Left ventricle myocardium inferior (tissue), 1 donor: ENCODE measurements at regions not wholly inside any gene's neighbourhood (a gene's known extent, or its start where the extent isn't known, plus 50 kb on each side); places are given as distances from the start of the nearest gene placed in this dataset.
"Not testable (repeated sequence)": the region's sequence is repeated elsewhere in the genome, so short reads cannot be mapped to it uniquely, and the experiment has no call there.

Experiments
- DNase-seq: peaks from one replicate; pipeline ENCODE4 v3.0.0-alpha.2; 2020
- H3K27ac ChIP-seq: fragments of 200-600 bp; replicated peaks from 2 replicates; pipeline ENCODE4 v1.8.0; 2021
- H3K27me3 ChIP-seq: fragments of 200-600 bp; 2 replicates; pipeline ENCODE4 v1.8.0; 2021; ENCODE audit warnings: low read depth
- H3K36me3 ChIP-seq: fragments of 200-600 bp; 2 replicates; pipeline ENCODE4 v1.8.0; 2021
- H3K4me1 ChIP-seq: fragments of 200-600 bp; 2 replicates; pipeline ENCODE4 v1.8.0; 2021
- H3K4me3 ChIP-seq: fragments of 200-600 bp; 2 replicates; pipeline ENCODE4 v1.8.0; 2021; ENCODE audit warnings: mild to moderate bottlenecking, moderate library complexity
- H3K9me3 ChIP-seq: fragments of 200-600 bp; replicated peaks from 2 replicates; pipeline ENCODE4 v1.8.0; 2021
- intact Hi-C: fragments of 100-400 bp; cut with micrococcal nuclease; formaldehyde crosslinking; loops from one replicate; pipeline ENCODE4 v1.11.0; 2022
- TF ChIP-seq, protein P1 (sequence below): fragments of 200-600 bp; IDR thresholded peaks from 2 replicates; pipeline ENCODE4 v1.8.0; 2021; ENCODE audit warnings: antibody characterized with exemption, mild to moderate bottlenecking, borderline replicate concordance
- donor health status: DM: no; HTN: yes; CAD: no; lungs with severe emphysema.

DNA sequence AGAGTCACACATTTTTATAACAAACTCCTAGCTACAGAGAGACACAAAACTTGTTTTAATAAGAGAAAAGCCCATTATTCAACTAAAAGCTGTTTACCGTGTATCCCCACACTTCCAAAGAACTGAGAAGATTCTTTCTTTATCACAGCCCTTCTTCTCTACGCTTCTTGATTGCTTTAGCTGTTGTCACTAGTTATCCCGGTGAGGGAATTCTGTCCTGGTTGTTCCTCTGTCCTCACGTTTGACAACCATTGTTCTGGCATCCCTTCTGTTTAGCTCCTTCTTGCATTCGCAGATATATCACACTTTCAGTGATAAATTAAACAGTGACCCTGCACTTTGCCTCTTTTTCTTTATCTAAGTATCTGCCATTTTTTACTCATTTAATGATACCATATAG, 1035.1 kb upstream of the PCDH20 start:
- no peaks in the 10 kb centered on the region for H3K27me3 ChIP-seq
- DNase-seq, result no peak
- H3K27ac ChIP-seq, result no peak overlapping the region
- intact Hi-C loops, result no loop called here
- no peaks in the 10 kb centered on the region for H3K36me3 ChIP-seq
- H3K4me3 ChIP-seq, result no peak overlapping the region
- TF ChIP-seq, protein P1, sequence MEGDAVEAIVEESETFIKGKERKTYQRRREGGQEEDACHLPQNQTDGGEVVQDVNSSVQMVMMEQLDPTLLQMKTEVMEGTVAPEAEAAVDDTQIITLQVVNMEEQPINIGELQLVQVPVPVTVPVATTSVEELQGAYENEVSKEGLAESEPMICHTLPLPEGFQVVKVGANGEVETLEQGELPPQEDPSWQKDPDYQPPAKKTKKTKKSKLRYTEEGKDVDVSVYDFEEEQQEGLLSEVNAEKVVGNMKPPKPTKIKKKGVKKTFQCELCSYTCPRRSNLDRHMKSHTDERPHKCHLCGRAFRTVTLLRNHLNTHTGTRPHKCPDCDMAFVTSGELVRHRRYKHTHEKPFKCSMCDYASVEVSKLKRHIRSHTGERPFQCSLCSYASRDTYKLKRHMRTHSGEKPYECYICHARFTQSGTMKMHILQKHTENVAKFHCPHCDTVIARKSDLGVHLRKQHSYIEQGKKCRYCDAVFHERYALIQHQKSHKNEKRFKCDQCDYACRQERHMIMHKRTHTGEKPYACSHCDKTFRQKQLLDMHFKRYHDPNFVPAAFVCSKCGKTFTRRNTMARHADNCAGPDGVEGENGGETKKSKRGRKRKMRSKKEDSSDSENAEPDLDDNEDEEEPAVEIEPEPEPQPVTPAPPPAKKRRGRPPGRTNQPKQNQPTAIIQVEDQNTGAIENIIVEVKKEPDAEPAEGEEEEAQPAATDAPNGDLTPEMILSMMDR, result no peak
- H3K9me3 ChIP-seq, result peaks cover 13% of the 10 kb centered on the region
- H3K4me1 ChIP-seq, result no peaks in the 10 kb centered on the region

DNA sequence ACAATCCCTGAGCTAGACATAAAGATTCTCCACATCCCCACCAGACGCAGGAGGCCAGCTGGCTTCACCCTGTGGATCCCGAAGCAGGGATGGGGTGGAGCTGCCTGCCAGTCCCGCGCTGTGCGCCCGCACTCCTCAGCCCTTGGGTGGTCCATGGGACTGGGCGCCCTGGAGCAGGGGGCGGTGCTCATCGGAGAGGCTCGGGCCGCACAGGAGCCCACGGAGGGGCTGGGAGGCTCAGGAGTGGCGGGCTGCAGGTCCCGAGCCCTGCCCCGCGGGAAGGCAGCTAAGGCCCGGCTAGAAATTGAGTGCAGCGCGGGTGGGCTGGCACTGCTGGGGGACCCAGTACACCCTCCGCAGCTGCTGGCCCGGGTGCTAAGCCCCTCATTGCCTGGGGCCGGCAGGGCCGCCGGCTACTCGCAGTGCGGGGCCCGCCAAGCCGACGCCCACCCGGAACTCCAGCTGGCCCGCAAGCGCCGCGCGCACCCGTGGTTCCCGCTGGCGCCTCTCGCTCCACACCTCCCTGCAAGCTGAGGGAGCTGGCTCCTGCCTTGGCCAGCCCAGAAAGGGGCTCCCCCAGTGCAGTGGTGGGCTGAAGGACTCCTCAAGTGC, 1032.2 kb upstream of the PCDH20 start:
- H3K36me3 ChIP-seq, DNase-seq, H3K4me3 ChIP-seq, H3K27ac ChIP-seq, H3K27me3 ChIP-seq, H3K4me1 ChIP-seq, intact Hi-C loops: not testable (repeated sequence)
- peaks cover 13% of the 10 kb centered on the region for H3K9me3 ChIP-seq

DNA sequence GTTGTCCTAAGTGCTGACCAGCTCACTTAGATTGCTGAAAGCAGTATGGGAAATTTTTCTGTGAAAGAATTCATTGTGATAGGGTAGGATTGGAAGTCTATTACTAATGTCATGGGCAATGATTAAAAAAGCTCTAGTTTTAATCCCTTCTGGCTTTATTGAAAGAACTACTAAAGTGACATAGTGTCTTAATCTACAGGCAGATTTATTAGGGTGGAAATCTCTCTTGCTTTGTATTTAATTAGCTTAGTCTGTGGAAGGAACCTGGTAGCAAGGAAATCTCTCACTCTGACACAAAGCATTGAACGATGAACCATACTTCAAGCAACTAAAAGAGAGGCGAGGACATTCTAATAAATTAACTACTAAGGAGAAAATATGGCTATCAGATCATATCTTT, 1029.2 kb upstream of the PCDH20 start:
- Histone ChIP-seq H3K36me3 (no peaks in the 10 kb centered on the region), H3K27ac (no peak overlapping the region), H3K27me3 (no peaks in the 10 kb centered on the region), H3K4me3 (no peak overlapping the region), H3K9me3 (peaks cover 13% of the 10 kb centered on the region), H3K4me1 (no peaks in the 10 kb centered on the region)
- TF ChIP-seq, protein P1, result no peak
- intact Hi-C loops, result no loop called here
- no peak for DNase-seq

DNA sequence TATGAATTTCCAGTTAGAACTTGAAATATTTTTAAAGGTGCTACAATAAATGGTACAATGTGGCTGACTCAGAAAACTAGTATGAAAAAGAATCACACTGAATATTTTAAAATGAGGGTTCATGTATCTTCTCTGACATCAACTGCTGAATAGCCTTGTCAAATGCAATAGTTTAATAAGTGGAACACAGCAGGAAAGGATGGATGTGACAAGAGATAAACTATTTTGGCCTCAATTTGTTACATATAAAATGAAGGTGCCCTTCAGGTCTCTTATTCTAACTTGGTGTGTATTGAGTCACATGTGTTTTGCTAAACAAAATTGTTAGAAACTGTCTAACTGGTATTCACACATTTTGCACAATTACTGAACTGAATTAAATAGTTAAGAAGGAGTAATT, 1018.4 kb upstream of the PCDH20 start:
- Histone ChIP-seq H3K27ac (no peak overlapping the region), H3K9me3 (no peaks in the 10 kb centered on the region), H3K4me1 (no peaks in the 10 kb centered on the region), H3K4me3 (no peak overlapping the region), H3K36me3 (no peaks in the 10 kb centered on the region), H3K27me3 (no peaks in the 10 kb centered on the region)
- DNase-seq, result no peak
- TF ChIP-seq, protein P1, result no peak
- intact Hi-C loops, result no loop called here

DNA sequence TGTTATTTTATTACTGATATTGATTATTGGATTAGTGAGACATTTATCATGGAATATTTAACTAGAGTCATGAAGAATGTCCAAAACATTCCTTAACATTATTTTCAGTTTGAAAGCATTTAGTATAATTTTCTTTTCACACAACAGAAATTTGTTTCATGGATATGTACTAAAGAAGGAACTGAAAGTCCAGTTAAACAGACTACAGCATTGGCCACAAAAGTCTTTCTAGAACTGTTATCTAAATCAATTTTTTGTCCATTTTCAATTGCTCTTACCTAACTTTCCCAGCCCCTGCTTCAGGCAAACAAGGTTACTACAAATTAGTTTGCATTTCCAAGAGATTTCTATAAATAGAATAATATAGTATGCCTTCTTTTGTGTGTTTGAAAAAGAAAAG, 1018.0 kb upstream of the PCDH20 start:
- no peaks in the 10 kb centered on the region for H3K27me3 ChIP-seq
- TF ChIP-seq, protein P1, result no peak
- H3K27ac ChIP-seq, result no peak overlapping the region
- H3K36me3 ChIP-seq, result no peaks in the 10 kb centered on the region
- no peaks in the 10 kb centered on the region for H3K4me1 ChIP-seq
- intact Hi-C loops, result no loop called here
- no peak for DNase-seq
- no peaks in the 10 kb centered on the region for H3K9me3 ChIP-seq
- H3K4me3 ChIP-seq, result no peak overlapping the region

DNA sequence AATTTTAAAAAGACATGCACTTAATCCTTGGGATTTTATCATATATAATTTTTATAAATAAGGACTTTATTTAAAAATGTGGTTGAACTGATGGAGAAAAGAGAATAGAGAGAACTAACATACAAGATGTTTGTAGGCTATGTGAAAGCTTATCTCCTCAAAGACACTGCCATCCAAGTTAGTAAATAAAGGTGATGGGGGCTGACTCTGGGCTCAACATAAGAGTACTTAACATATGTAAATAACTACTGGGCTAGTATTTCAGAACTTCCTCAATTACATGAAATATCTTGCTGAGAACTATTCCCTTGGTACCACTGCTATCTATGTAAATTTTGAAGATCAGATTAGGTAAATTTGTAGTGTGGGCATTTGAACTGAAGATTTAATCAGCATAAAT, 1017.3 kb upstream of the PCDH20 start:
- Histone ChIP-seq H3K4me3 (no peak overlapping the region), H3K27ac (no peak overlapping the region), H3K9me3 (no peaks in the 10 kb centered on the region), H3K36me3 (no peaks in the 10 kb centered on the region), H3K4me1 (no peaks in the 10 kb centered on the region), H3K27me3 (no peaks in the 10 kb centered on the region)
- intact Hi-C loops, result no loop called here
- TF ChIP-seq, protein P1, result no peak
- DNase-seq, result no peak
